SH-SY5Y (cell line): ENCODE measurements at regions not wholly inside any gene's neighbourhood (a gene's known extent, or its start where the extent isn't known, plus 50 kb on each side); places are given as distances from the start of the nearest gene placed in this dataset.

Experiments used
- GATA2 ChIP-seq: IDR thresholded peaks from 2 replicates; pipeline ENCODE4 v1.6.1; 2011; ENCODE audit warnings: mild to moderate bottlenecking, low read depth, low read length
- GATA3 ChIP-seq: IDR thresholded peaks from 2 replicates; pipeline ENCODE4 v1.6.1; 2011; ENCODE audit warnings: low read depth, mild to moderate bottlenecking, low read length, moderate library complexity

DNA sequence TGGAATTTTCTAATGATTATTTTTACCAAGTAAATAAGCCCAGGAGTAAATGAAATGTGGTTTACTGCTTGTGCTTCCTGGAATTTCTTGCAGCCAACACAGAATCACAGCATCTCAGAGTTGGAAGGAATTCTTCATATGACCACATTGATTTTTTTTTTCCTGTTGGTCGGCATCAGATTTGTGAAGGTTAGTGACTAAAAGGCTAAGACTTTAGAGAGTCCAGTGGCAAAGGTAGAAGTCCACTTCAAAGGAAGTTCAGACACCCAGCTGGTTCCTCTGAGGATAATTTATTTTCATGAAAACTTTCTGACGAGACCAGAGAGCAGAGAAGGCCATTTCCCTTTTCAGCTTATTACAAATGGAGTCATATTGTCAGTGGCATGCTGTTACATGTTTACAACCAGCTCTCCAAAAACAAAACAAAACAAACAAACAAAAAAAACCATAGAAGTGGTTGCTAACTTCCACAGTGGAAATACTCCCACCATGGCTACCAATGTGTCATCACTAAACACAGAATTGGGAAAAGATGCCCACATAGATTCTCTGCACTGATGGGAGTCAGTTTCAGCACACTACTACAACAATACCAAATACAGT, 77.2 kb upstream of the CDC42BPA start:
- no peak for TF ChIP-seq GATA3
- TF ChIP-seq GATA2: no peak
